NK-92 treated with Interleukin-12 subunit alpha and Interleukin-12 subunit beta, amount 100 ng/mL, for 24 hours (cell line): ENCODE measurements at regions not wholly inside any gene's neighbourhood (a gene's known extent, or its start where the extent isn't known, plus 50 kb on each side); places are given as distances from the start of the nearest gene placed in this dataset.
"Not testable (repeated sequence)": the region's sequence is repeated elsewhere in the genome, so short reads cannot be mapped to it uniquely, and the experiment has no call there.

Experiments used
- DNase-seq: peaks from one replicate; lab custom pipeline; 2025; lab: John Stamatoyannopoulos, UW

GRCh38 chr3:4897765-4898453, 81.3 kb upstream of the BHLHE40 start:
- DNase-seq: no peak

- DNase-seq: peak; percentile 9
Observed at GRCh38 chr3:4898454-4899313, 80.6 kb upstream of the BHLHE40 start.

- no peak for DNase-seq
Observed at GRCh38 chr3:4899710-4900109, 79.5 kb upstream of the BHLHE40 start.

GRCh38 chr3:4900298-4900697, 78.9 kb upstream of the BHLHE40 start:
- no peak for DNase-seq

- no peak for DNase-seq
Observed at GRCh38 chr3:4904811-4905695, 74.2 kb upstream of the BHLHE40 start.

- no peak for DNase-seq
Observed at GRCh38 chr3:4906107-4906621, 73.1 kb upstream of the BHLHE40 start.

GRCh38 chr3:4907050-4907449, 72.2 kb upstream of the BHLHE40 start:
- DNase-seq: no peak

GRCh38 chr3:4907643-4908432, 71.4 kb upstream of the BHLHE40 start:
- DNase-seq: no peak

GRCh38 chr3:4908433-4909156, 70.6 kb upstream of the BHLHE40 start:
- no peak for DNase-seq

- no peak for DNase-seq
Observed at GRCh38 chr3:4914464-4914863, 64.8 kb upstream of the BHLHE40 start.

GRCh38 chr3:4921589-4921988, 57.6 kb upstream of the BHLHE40 start:
- DNase-seq: not testable (repeated sequence)

- DNase-seq: no peak
Observed at GRCh38 chr3:4926892-4927291, 52.3 kb upstream of the BHLHE40 start.

GRCh38 chr3:4928277-4928789, 50.9 kb upstream of the BHLHE40 start:
- no peak for DNase-seq
